Mesodermal cell (in vitro differentiated cells): ENCODE measurements at regions not wholly inside any gene's neighbourhood (a gene's known extent, or its start where the extent isn't known, plus 50 kb on each side); places are given as distances from the start of the nearest gene placed in this dataset.
"Not testable (repeated sequence)": the region's sequence is repeated elsewhere in the genome, so short reads cannot be mapped to it uniquely, and the experiment has no call there.

ENCODE experiments used
- H3K27ac ChIP-seq: 2 replicates; pipeline ENCODE4 v1.7.0; 2013; ENCODE audit warnings: mild to moderate bottlenecking, low read depth, low read length, moderate library complexity; ENCODE audit not compliant: severe bottlenecking
- H3K36me3 ChIP-seq: 2 replicates; pipeline ENCODE4 v1.7.1; 2013; ENCODE audit warnings: mild to moderate bottlenecking, low read length, moderate library complexity; ENCODE audit not compliant: control insufficient read depth, insufficient read depth
- H3K4me1 ChIP-seq: one replicate; pipeline ENCODE4 v1.7.1; 2013; ENCODE audit warnings: mild to moderate bottlenecking, low read length; ENCODE audit not compliant: insufficient read depth, control insufficient read depth, poor library complexity, severe bottlenecking
- H3K4me3 ChIP-seq: 2 replicates; pipeline ENCODE4 v1.7.0; 2013; ENCODE audit warnings: low read length, control low read depth, mild to moderate bottlenecking; ENCODE audit not compliant: insufficient read depth, poor library complexity, severe bottlenecking; ENCODE audit errors: extremely low read depth
- H3K9me3 ChIP-seq: 2 replicates; pipeline ENCODE4 v1.7.1; 2013; ENCODE audit warnings: mild to moderate bottlenecking, low read length, moderate library complexity; ENCODE audit not compliant: control insufficient read depth
- WGBS, 2 experiments: methylation state at CpG; one replicate each; pipeline ENCODE4 v1.1.5; 2013; ENCODE audit warnings: missing lambda C conversion rate in 2 of 2; ENCODE audit not compliant: insufficient coverage in 2 of 2; 5-methylcytosine and 5-hydroxymethylcytosine counted together

DNA sequence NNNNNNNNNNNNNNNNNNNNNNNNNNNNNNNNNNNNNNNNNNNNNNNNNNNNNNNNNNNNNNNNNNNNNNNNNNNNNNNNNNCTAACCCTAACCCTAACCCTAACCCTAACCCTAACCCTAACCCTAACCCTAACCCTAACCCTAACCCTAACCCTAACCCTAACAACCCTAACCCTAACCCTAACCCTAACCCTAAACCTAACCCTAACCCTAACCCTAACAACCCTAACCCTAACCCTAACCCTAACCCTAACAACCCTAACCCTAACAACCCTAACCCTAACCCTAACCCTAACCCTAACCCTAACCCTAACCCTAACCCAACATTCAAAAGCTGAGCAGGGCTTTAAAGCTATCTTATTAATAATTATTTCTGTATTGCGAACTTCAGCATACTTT, 182.5 kb upstream of the FAM20C start:
- H3K4me1 ChIP-seq, H3K36me3 ChIP-seq, H3K4me3 ChIP-seq, H3K27ac ChIP-seq, H3K9me3 ChIP-seq: not testable (repeated sequence)
- WGBS, 2 experiments, result no CpG with 5 or more reads among the region's 1 CpG

- not testable (repeated sequence) for H3K9me3 ChIP-seq, H3K36me3 ChIP-seq, H3K4me3 ChIP-seq, H3K27ac ChIP-seq, H3K4me1 ChIP-seq
- WGBS, 2 experiments, result no CpG with 5 or more reads among the region's 20 CpGs
Measured at GRCh38 chr7:32565-33280, 159.6 kb upstream of the FAM20C start.

- H3K4me1 ChIP-seq, H3K27ac ChIP-seq, H3K4me3 ChIP-seq, H3K36me3 ChIP-seq, H3K9me3 ChIP-seq: not testable (repeated sequence)
- 74% methylated on average over 3 of the region's 9 CpGs; no CpG with 5 or more reads in 1 of the 2 experiments for WGBS, 2 experiments
Measured at GRCh38 chr7:35121-35541, 157.2 kb upstream of the FAM20C start.

DNA sequence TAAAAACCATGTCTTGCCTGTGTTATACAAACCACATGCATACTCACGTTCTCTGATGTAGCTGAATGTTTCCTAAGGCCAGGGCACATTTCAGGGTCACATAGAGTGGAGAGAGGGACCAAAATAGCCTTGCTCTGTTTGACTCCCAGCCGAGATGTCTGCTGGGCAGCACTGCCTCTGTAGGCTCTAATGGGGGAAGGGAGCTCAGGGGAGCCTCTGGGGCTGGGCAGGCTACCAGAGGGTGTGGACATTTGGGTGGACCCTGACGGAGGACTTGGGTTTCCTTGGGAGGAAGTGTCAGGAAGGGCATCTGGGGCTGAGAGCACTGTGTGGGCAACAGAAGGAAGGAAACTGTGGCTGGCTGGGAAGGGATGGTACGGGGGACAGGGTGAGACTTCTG, 155.8 kb upstream of the FAM20C start:
- not testable (repeated sequence) for H3K4me3 ChIP-seq, H3K9me3 ChIP-seq, H3K27ac ChIP-seq, H3K36me3 ChIP-seq, H3K4me1 ChIP-seq
- no CpG with 5 or more reads among the region's 4 CpGs for WGBS, 2 experiments

GRCh38 chr7:37656-38055, 154.7 kb upstream of the FAM20C start:
- H3K9me3 ChIP-seq, H3K36me3 ChIP-seq, H3K27ac ChIP-seq, H3K4me3 ChIP-seq, H3K4me1 ChIP-seq: not testable (repeated sequence)
- WGBS, 2 experiments, result 100% methylated on average over 6 of the region's 10 CpGs; no CpG with 5 or more reads in 1 of the 2 experiments

DNA sequence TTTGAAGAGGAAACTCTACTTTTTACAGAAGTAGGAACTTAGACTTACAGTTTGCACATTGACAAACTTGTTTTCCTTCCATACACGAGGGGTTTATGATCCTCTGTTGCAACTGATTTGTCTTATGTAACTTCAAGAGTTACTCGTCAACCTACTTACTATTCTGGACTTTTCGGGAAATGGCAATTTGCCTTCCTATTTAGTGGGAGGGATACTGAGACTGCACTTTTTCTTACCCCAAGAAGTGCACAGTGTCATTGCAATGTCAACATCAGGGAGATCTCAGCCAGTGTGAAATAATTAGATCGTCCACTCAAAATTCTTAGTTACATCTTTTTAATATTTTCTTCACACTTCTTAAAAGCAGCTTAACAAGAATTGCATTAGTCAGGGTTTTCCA, 153.9 kb upstream of the FAM20C start:
- not testable (repeated sequence) for H3K4me3 ChIP-seq, H3K27ac ChIP-seq, H3K36me3 ChIP-seq, H3K4me1 ChIP-seq, H3K9me3 ChIP-seq
- no CpG with 5 or more reads among the region's 4 CpGs for WGBS, 2 experiments

- H3K27ac ChIP-seq, H3K4me3 ChIP-seq, H3K4me1 ChIP-seq, H3K9me3 ChIP-seq, H3K36me3 ChIP-seq: not testable (repeated sequence)
- 20 to 25% methylated on average over 2 of the region's 5 CpGs for WGBS, 2 experiments
Measured at GRCh38 chr7:39984-40740, 152.2 kb upstream of the FAM20C start.

DNA sequence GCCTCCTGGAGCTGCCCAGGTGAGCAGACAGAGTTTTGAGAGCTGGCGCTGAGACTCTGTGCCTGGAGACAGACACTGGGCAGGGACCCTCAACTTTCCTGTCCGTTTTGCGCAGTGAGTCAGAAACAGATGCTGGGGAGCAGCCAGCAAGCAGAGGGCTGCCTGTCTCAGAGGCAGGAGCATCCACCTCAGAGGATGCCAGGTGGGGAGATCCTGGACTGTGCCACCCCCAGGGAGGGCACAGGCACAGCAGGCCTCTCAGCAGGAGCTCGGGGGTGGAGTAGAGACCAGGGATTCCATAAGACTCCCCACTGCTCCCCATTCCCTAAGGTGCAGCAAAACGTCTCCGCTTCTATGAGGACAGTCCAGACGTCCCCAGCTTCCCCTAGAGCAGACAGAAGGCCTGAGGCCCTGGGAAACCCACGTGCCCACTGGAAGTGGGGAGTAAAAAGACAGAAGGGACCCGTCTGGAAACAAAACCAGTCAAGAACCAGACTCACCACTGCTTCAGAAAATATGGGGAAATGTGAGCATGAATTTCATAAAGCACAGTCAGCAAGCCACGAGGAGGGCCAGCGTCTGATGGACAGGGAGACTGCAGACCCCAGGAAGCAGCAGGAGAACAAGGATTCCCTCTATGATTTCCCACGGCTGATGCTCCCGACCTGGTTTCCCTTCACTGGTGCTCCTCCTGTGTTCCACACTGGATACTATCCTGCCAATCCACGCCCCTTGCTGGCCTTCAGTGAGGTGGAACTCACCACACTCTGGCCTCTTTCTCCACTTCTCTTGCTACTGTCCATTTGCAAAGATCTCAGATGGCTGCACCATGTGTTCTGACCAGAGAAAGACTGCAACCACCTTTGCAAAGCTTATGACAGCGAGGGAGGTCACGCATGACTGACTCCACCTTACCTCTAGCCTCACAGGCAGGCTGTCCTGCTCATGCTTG, 151.3 kb upstream of the FAM20C start:
- Histone ChIP-seq H3K27ac (no peak overlapping the region), H3K4me1 (no peaks in the 10 kb centered on the region), H3K4me3 (no peak overlapping the region), H3K36me3 (no peaks in the 10 kb centered on the region), H3K9me3 (no peaks in the 10 kb centered on the region)
- 85 to 92% methylated on average over 12 to 13 of the region's 16 CpGs for WGBS, 2 experiments

DNA sequence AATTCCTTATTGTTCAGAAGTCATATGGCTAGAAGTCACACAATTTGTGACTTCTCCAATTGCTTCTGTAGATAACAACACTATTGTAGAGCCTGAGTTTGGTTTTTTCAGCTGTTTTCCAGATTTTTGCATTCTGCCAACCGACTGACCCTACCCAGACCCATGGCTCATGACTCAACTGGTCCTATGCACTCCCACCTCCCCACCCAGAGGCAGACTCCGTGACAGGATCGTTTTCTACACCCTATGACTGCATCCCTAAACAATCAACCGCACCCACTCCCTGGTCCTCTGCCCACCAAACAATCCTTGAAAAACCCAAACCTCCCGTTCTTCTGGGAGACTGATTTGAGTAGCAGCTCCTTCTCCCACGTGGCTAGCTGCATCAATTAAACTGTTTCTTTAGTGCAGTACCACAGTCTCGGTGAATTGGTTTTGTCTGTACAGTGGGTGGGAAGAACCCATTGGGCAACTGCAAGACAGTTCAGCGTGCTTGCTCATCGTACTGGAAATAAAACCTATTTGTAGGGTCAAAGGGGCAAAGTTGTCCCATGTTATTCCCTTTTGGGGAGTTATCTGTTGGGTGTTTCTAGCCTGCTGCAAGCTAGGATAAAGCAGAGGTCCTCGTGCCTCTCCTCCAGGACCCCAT, 150.3 kb upstream of the FAM20C start:
- 83 to 89% methylated on average over 8 to 9 of the region's 10 CpGs for WGBS, 2 experiments
- no peak overlapping the region for H3K4me3 ChIP-seq
- H3K4me1 ChIP-seq, result no peaks in the 10 kb centered on the region
- no peak overlapping the region for H3K27ac ChIP-seq
- no peaks in the 10 kb centered on the region for H3K36me3 ChIP-seq
- no peaks in the 10 kb centered on the region for H3K9me3 ChIP-seq

GRCh38 chr7:43791-44540, 148.4 kb upstream of the FAM20C start:
- H3K36me3 ChIP-seq, result no peaks in the 10 kb centered on the region
- H3K4me3 ChIP-seq, result no peak overlapping the region
- no peaks in the 10 kb centered on the region for H3K4me1 ChIP-seq
- H3K9me3 ChIP-seq, result no peaks in the 10 kb centered on the region
- H3K27ac ChIP-seq, result no peak overlapping the region
- 94 to 99% methylated on average over 8 to 12 of the region's 14 CpGs for WGBS, 2 experiments
